ENCODE measurements at regions not wholly inside any gene's neighbourhood (a gene's known extent, or its start where the extent isn't known, plus 50 kb on each side); places are given as distances from the start of the nearest gene placed in this dataset.
A peak's percentile ranks its signal among the peaks of the same experiment; 100 is the strongest.
"Not testable (repeated sequence)": the region's sequence is repeated elsewhere in the genome, so short reads cannot be mapped to it uniquely, and the experiment has no call there.

- ATAC-seq (no peak), DNase-seq (no peak)
Observed at GRCh38 chr4:89496851-89497250, 189.3 kb upstream of the GPRIN3 start.

GRCh38 chr4:89493367-89493766 lies 185.8 kb upstream of the GPRIN3 start:
- ATAC-seq (no peak), DNase-seq (no peak)

- no peak for DNase-seq
- no peak for ATAC-seq
Observed at GRCh38 chr4:89492581-89493071, 185.0 kb upstream of the GPRIN3 start.

GRCh38 chr4:89491761-89492160 lies 184.2 kb upstream of the GPRIN3 start:
- DNase-seq = no peak
- no peak for ATAC-seq

- not testable (repeated sequence) for DNase-seq, ATAC-seq
Observed at GRCh38 chr4:89489921-89490431, 182.4 kb upstream of the GPRIN3 start.

- DNase-seq (no peak), ATAC-seq (no peak)
Observed at GRCh38 chr4:89489338-89489771, 181.8 kb upstream of the GPRIN3 start.

- no peak for ATAC-seq
- no peak for DNase-seq
Observed at GRCh38 chr4:89488736-89489135, 181.1 kb upstream of the GPRIN3 start.

GRCh38 chr4:89486673-89487072 lies 179.1 kb upstream of the GPRIN3 start:
- no peak for ATAC-seq

GRCh38 chr4:89486042-89486441 lies 178.4 kb upstream of the GPRIN3 start:
- ATAC-seq (no peak), DNase-seq (no peak)

More at GRCh38 chr4:89486673-89487072, 179.1 kb upstream of the GPRIN3 start:
- no peak for DNase-seq

GRCh38 chr4:89483833-89484232 lies 176.2 kb upstream of the GPRIN3 start:
- no peak for ATAC-seq
- DNase-seq = no peak

- ATAC-seq (no peak), DNase-seq (no peak)
Observed at GRCh38 chr4:89482926-89483595, 175.5 kb upstream of the GPRIN3 start.

- DNase-seq = no peak
- peak; percentile 57 for ATAC-seq
Observed at GRCh38 chr4:89482251-89482650, 174.7 kb upstream of the GPRIN3 start.

GRCh38 chr4:89469930-89470375 lies 162.4 kb upstream of the GPRIN3 start:
- DNase-seq = no peak
- peak; percentile 93 for ATAC-seq

GRCh38 chr4:89469516-89469915 lies 161.9 kb upstream of the GPRIN3 start:
- no peak for ATAC-seq
- no peak for DNase-seq

GRCh38 chr4:89468602-89469001 lies 161.0 kb upstream of the GPRIN3 start:
- DNase-seq (no peak), ATAC-seq (no peak)

GRCh38 chr4:89463341-89463740 lies 155.7 kb upstream of the GPRIN3 start:
- ATAC-seq (no peak), DNase-seq (no peak)

- ATAC-seq (no peak), DNase-seq (no peak)
Observed at GRCh38 chr4:89447543-89447942, 139.9 kb upstream of the GPRIN3 start.

GRCh38 chr4:89446193-89446592 lies 138.6 kb upstream of the GPRIN3 start:
- DNase-seq (no peak), ATAC-seq (no peak)

GRCh38 chr4:89439533-89439932 lies 131.9 kb upstream of the GPRIN3 start:
- ATAC-seq = no peak
- DNase-seq = no peak

GRCh38 chr4:89438102-89438831 lies 130.7 kb upstream of the GPRIN3 start:
- ATAC-seq (peak; percentile 73), DNase-seq (peak; percentile 41)

GRCh38 chr4:89434364-89434988 lies 126.9 kb upstream of the GPRIN3 start:
- no peak for DNase-seq
- no peak for ATAC-seq

GRCh38 chr4:89427782-89428181 lies 120.2 kb upstream of the GPRIN3 start:
- no peak for ATAC-seq
- no peak for DNase-seq

- DNase-seq = no peak
- no peak for ATAC-seq
Observed at GRCh38 chr4:89425023-89425422, 117.4 kb upstream of the GPRIN3 start.
